CD4-positive, alpha-beta T cell (primary cell): ENCODE measurements at regions not wholly inside any gene's neighbourhood (a gene's known extent, or its start where the extent isn't known, plus 50 kb on each side); places are given as distances from the start of the nearest gene placed in this dataset.

Experiments used
- ATAC-seq: fragments of 200-7000 bp; cut with Tn5 transposase; one replicate; pipeline ENCODE4 v1.10.0; 2022; ENCODE audit warnings: mild to moderate bottlenecking; ENCODE audit not compliant: poor library complexity
- CTCF ChIA-PET: fragments of 350-600 bp; sonication (Branson Sonifier 250); formaldehyde crosslinking; loops from one replicate; lab custom pipeline; 2021; ENCODE audit warnings: antibody characterized with exemption, inconsistent platforms; lab: Charles Lee
- POLR2A ChIA-PET: fragments of 350-600 bp; sonication (Branson Sonifier 250); formaldehyde crosslinking; loops from one replicate; lab custom pipeline; 2021; ENCODE audit warnings: antibody characterized with exemption, inconsistent platforms; lab: Charles Lee
- DNase-seq, 14 experiments: peaks; one replicate each; pipeline ENCODE4 v3.0.0-alpha.2; 2013 to 2020; ENCODE audit warnings: mixed read lengths in 2 of 14
- H3K27ac ChIP-seq, 2 donors: one replicate each; pipeline versions ENCODE4 v1.5.1 to v1.7.0; 2013; ENCODE audit warnings: low read length in 2 of 2, low read depth in 1 of 2, mild to moderate bottlenecking in 1 of 2
- H3K27me3 ChIP-seq, 2 experiments: 1 replicate in 1 of 2; 2 replicates in 1 of 2; pipeline versions ENCODE4 v1.6.1 to v1.7.0; 2013; ENCODE audit warnings: low read length in 2 of 2, control low read depth in 1 of 2, mild to moderate bottlenecking in 1 of 2, moderate library complexity in 1 of 2; ENCODE audit not compliant: insufficient read depth in 2 of 2, control insufficient read depth in 1 of 2
- H3K36me3 ChIP-seq: one replicate; pipeline ENCODE4 v1.6.1; 2013; ENCODE audit warnings: low read length, control low read depth; ENCODE audit not compliant: insufficient read depth
- H3K4me1 ChIP-seq: one replicate; pipeline ENCODE4 v1.6.1; 2013; ENCODE audit warnings: low read length, control low read depth; ENCODE audit not compliant: insufficient read depth
- H3K4me3 ChIP-seq: one replicate; pipeline ENCODE4 v1.5.1; 2013; ENCODE audit warnings: mild to moderate bottlenecking, low read length, moderate library complexity
- H3K9me3 ChIP-seq, 2 experiments: 1 replicate in 1 of 2; 2 replicates in 1 of 2; pipeline versions ENCODE4 v1.6.1 to v1.7.0; 2013; ENCODE audit warnings: low read length in 2 of 2, mild to moderate bottlenecking in 2 of 2, control low read depth in 1 of 2, moderate library complexity in 1 of 2; ENCODE audit not compliant: control insufficient read depth in 1 of 2, insufficient read depth in 1 of 2
- H3K27ac Mint-ChIP-seq: one replicate; pipeline ENCODE4 v1.8.0; 2020; ENCODE audit warnings: mixed read lengths
- H3K27me3 Mint-ChIP-seq: one replicate; pipeline ENCODE4 v1.8.0; 2021; ENCODE audit warnings: mixed read lengths
- H3K36me3 Mint-ChIP-seq: one replicate; pipeline ENCODE4 v1.8.0; 2021; ENCODE audit warnings: low read depth, mixed read lengths
- H3K4me1 Mint-ChIP-seq: one replicate; pipeline ENCODE4 v1.8.0; 2021; ENCODE audit warnings: low read depth, mixed read lengths
- H3K4me3 Mint-ChIP-seq: one replicate; pipeline ENCODE4 v1.8.0; 2020; ENCODE audit warnings: mild to moderate bottlenecking, mixed read lengths
- H3K9me3 Mint-ChIP-seq: one replicate; pipeline ENCODE4 v1.8.0; 2020; ENCODE audit warnings: mixed read lengths
- CTCF ChIP-seq: fragments of 200-600 bp; IDR thresholded peaks from one replicate; pipeline ENCODE4 v1.8.0; 2022; ENCODE audit warnings: antibody characterized with exemption, mild to moderate bottlenecking
- intact Hi-C, 2 experiments: fragments of 100-400 bp; cut with DNase I in 1 of 2; cut with micrococcal nuclease in 1 of 2; formaldehyde crosslinking; loops; one replicate each; pipeline versions ENCODE4 v1.15.1 to v1.9.0; 2023 to 2025; cut with DNase I, micrococcal nuclease

- Mint-ChIP-seq H3K4me1 (peaks cover 20% of the 10 kb centered on the region), H3K27ac (no peak overlapping the region), H3K4me3 (no peak overlapping the region), H3K9me3 (no peaks in the 10 kb centered on the region), H3K36me3 (peaks cover 27% of the 10 kb centered on the region), H3K27me3 (no peaks in the 10 kb centered on the region)
- ChIA-PET CTCF (no interaction called here), POLR2A (no interaction called here)
- H3K4me3 ChIP-seq, result no peak overlapping the region
- no peak for DNase-seq
- TF ChIP-seq CTCF, result no peak
- intact Hi-C loops, result no loop called here
- no peak for ATAC-seq
- no peaks in the 10 kb centered on the region for H3K36me3 ChIP-seq
- no peak overlapping the region for H3K27ac ChIP-seq
- H3K27me3 ChIP-seq, result no peaks in the 10 kb centered on the region
- H3K4me1 ChIP-seq, result peaks cover 12% of the 10 kb centered on the region
- H3K9me3 ChIP-seq, result no peaks in the 10 kb centered on the region
Observed at GRCh38 chr14:50051706-50052105, 64.7 kb downstream of the VCPKMT start.

- Histone ChIP-seq H3K4me3 (no peak overlapping the region), H3K27ac (no peak overlapping the region), H3K36me3 (no peaks in the 10 kb centered on the region), H3K4me1 (peaks cover 11% of the 10 kb centered on the region), H3K27me3 (no peaks in the 10 kb centered on the region), H3K9me3 (no peaks in the 10 kb centered on the region)
- Mint-ChIP-seq H3K27ac (no peak overlapping the region), H3K4me1 (peaks cover 23% of the 10 kb centered on the region), H3K36me3 (peaks cover 27% of the 10 kb centered on the region), H3K9me3 (no peaks in the 10 kb centered on the region), H3K4me3 (no peak overlapping the region), H3K27me3 (no peaks in the 10 kb centered on the region)
- POLR2A ChIA-PET, result no interaction called here
- CTCF ChIA-PET, result no interaction called here
- intact Hi-C loops, result no loop called here
- DNase-seq (no peak), ATAC-seq (no peak)
- TF ChIP-seq CTCF, result no peak
Observed at GRCh38 chr14:50052517-50052916, 63.9 kb downstream of the VCPKMT start.

- peaks cover 19% of the 10 kb centered on the region for H3K4me1 Mint-ChIP-seq
- Histone ChIP-seq H3K4me1 (peaks cover 7% of the 10 kb centered on the region), H3K4me3 (no peak overlapping the region), H3K27ac (no peak overlapping the region), H3K27me3 (no peaks in the 10 kb centered on the region), H3K9me3 (no peaks in the 10 kb centered on the region), H3K36me3 (no peaks in the 10 kb centered on the region)
- peaks cover 22% of the 10 kb centered on the region for H3K36me3 Mint-ChIP-seq
- ATAC-seq, result no peak
- H3K9me3 Mint-ChIP-seq, result no peaks in the 10 kb centered on the region
- TF ChIP-seq CTCF, result no peak
- DNase-seq, result no peak
- CTCF ChIA-PET, result no interaction called here
- intact Hi-C loops, result no loop called here
- POLR2A ChIA-PET, result no interaction called here
- no peak overlapping the region for H3K4me3 Mint-ChIP-seq
- H3K27ac Mint-ChIP-seq, result no peak overlapping the region
- no peaks in the 10 kb centered on the region for H3K27me3 Mint-ChIP-seq
Observed at GRCh38 chr14:50053935-50054334, 62.4 kb downstream of the VCPKMT start.
